HG02970 (cell line): ENCODE measurements at regions not wholly inside any gene's neighbourhood (a gene's known extent, or its start where the extent isn't known, plus 50 kb on each side); places are given as distances from the start of the nearest gene placed in this dataset.
A peak's percentile ranks its signal among the peaks of the same experiment; 100 is the strongest.

Experiments
- ATAC-seq: cut with Tn5 transposase; IDR thresholded peaks from one replicate; pipeline ENCODE4 v1.9.1; 2021; ENCODE audit warnings: mild to moderate bottlenecking, moderate library complexity, moderate number of reproducible peaks; ENCODE audit not compliant: unreplicated experiment, low FRiP score

- ATAC-seq = peak; percentile 48
Observed at GRCh38 chr7:47669178-47669891, 87.4 kb upstream of the TNS3 start.

- no peak for ATAC-seq
Observed at GRCh38 chr7:47666164-47666862, 84.4 kb upstream of the TNS3 start.

GRCh38 chr7:47664650-47665195 lies 82.8 kb upstream of the TNS3 start:
- no peak for ATAC-seq

GRCh38 chr7:47663851-47664250 lies 81.9 kb upstream of the TNS3 start:
- ATAC-seq = no peak

- ATAC-seq = no peak
Observed at GRCh38 chr7:47663213-47663612, 81.3 kb upstream of the TNS3 start.

GRCh38 chr7:47661051-47661714 lies 79.3 kb upstream of the TNS3 start:
- no peak for ATAC-seq

- no peak for ATAC-seq
Observed at GRCh38 chr7:47659664-47660462, 78.0 kb upstream of the TNS3 start.

- ATAC-seq = no peak
Observed at GRCh38 chr7:47658886-47659635, 77.2 kb upstream of the TNS3 start.

- ATAC-seq = no peak
Observed at GRCh38 chr7:47657126-47657525, 75.2 kb upstream of the TNS3 start.

GRCh38 chr7:47654672-47655298 lies 72.9 kb upstream of the TNS3 start:
- no peak for ATAC-seq

GRCh38 chr7:47653550-47654411 lies 71.9 kb upstream of the TNS3 start:
- ATAC-seq = no peak

GRCh38 chr7:47652591-47652990 lies 70.7 kb upstream of the TNS3 start:
- ATAC-seq = no peak

- ATAC-seq = no peak
Observed at GRCh38 chr7:47651355-47652317, 69.7 kb upstream of the TNS3 start.

GRCh38 chr7:47649919-47650318 lies 68.0 kb upstream of the TNS3 start:
- ATAC-seq = no peak

GRCh38 chr7:47648275-47648925 lies 66.5 kb upstream of the TNS3 start:
- no peak for ATAC-seq

- ATAC-seq = no peak
Observed at GRCh38 chr7:47647918-47648250, 66.0 kb upstream of the TNS3 start.
